SK-N-MC (cell line): ENCODE measurements at regions not wholly inside any gene's neighbourhood (a gene's known extent, or its start where the extent isn't known, plus 50 kb on each side); places are given as distances from the start of the nearest gene placed in this dataset.

ENCODE experiments used
- EZH2 ChIP-seq: fragments of 200-600 bp; sonication (generic); IDR thresholded peaks from one replicate; pipeline ENCODE4 v1.6.1; 2017; ENCODE audit warnings: antibody characterized with exemption
- FOXP2 ChIP-seq: optimal IDR thresholded peaks from 2 replicates; pipeline ENCODE3; 2011; ENCODE audit warnings: mild to moderate bottlenecking, moderate library complexity; ENCODE audit not compliant: insufficient read depth; ENCODE audit errors: extremely low read length, control extremely low read depth
- POLR2AphosphoS5 ChIP-seq: IDR thresholded peaks from 2 replicates; pipeline ENCODE4 v1.6.1; 2012; ENCODE audit warnings: mild to moderate bottlenecking, low read depth, low read length, borderline replicate concordance

GRCh38 chr6:102340311-102340710 lies 946.8 kb downstream of the GRIK2 start:
- TF ChIP-seq FOXP2: peak; percentile 51
- no peak; the same call in 1 of the 2 replicates for TF ChIP-seq POLR2AphosphoS5
- no peak for TF ChIP-seq EZH2
